K562 (cell line): ENCODE measurements at regions not wholly inside any gene's neighbourhood (a gene's known extent, or its start where the extent isn't known, plus 50 kb on each side); places are given as distances from the start of the nearest gene placed in this dataset.
A peak's percentile ranks its signal among the peaks of the same experiment; 100 is the strongest.

Experiments
- ESRRB ChIP-seq: fragments of 250-450 bp; sonication (Bioruptor Pico); IDR thresholded peaks from 2 replicates; pipeline ENCODE4 v1.5.0; 2020; ENCODE audit warnings: mild to moderate bottlenecking, moderate library complexity, borderline replicate concordance
- KDM5B ChIP-seq: fragments of 200-600 bp; sonication (generic); IDR thresholded peaks from 2 replicates; pipeline ENCODE4 v1.6.1; 2012; ENCODE audit warnings: low read depth, mild to moderate bottlenecking, moderate library complexity, low read length, control low read depth, inconsistent platforms; ENCODE audit not compliant: insufficient replicate concordance
- KLF1 ChIP-seq: fragments of 450-650 bp; IDR thresholded peaks from 2 replicates; pipeline ENCODE4 v1.6.1; 2016; ENCODE audit warnings: missing genetic modification characterization, missing compliant biosample characterization
- MBD2 ChIP-seq: sonication (generic); IDR thresholded peaks from 2 replicates; pipeline ENCODE4 v1.6.1; 2016; ENCODE audit warnings: low read depth, borderline replicate concordance
- NFE2 ChIP-seq: IDR thresholded peaks from 2 replicates; pipeline ENCODE4 v1.6.1; 2014; ENCODE audit warnings: antibody characterized with exemption, low read depth
- NFXL1 ChIP-seq: fragments of 450-650 bp; formaldehyde crosslinking; IDR thresholded peaks from 2 replicates; pipeline ENCODE4 v1.4.0; 2021; ENCODE audit warnings: mild to moderate bottlenecking
- POLR2A ChIP-seq: fragments of 450-650 bp; conservative IDR thresholded peaks from 2 replicates; pipeline ENCODE4 v1.6.1; 2016
- PTBP1 ChIP-seq: fragments of 200-400 bp; formaldehyde crosslinking; IDR thresholded peaks from 2 replicates; pipeline ENCODE4 v1.6.1; 2017; ENCODE audit warnings: low read depth, low read length
- PURB ChIP-seq: sonication (generic); formaldehyde crosslinking; IDR thresholded peaks from 2 replicates; pipeline ENCODE4 v1.9.0; 2021; ENCODE audit warnings: low read depth, mild to moderate bottlenecking, missing genetic modification reagents
- RAD21 ChIP-seq, 2 experiments: fragments of 250-450 bp in 1 of 2; fragments of 450-650 bp in 1 of 2; sonication (Bioruptor Pico) in 1 of 2; formaldehyde crosslinking in 1 of 2; IDR thresholded peaks in 1 of 2; conservative IDR thresholded peaks in 1 of 2; 2 replicates each; pipeline versions ENCODE4 v1.4.0 to v1.8.0; 2020 to 2022; ENCODE audit warnings: mild to moderate bottlenecking in 2 of 2, moderate library complexity in 1 of 2
- RBM17 ChIP-seq: fragments of 200-400 bp; formaldehyde crosslinking; IDR thresholded peaks from 2 replicates; pipeline ENCODE4 v1.6.1; 2017; ENCODE audit warnings: low read depth, mild to moderate bottlenecking, low read length, borderline replicate concordance
- SP2 ChIP-seq: IDR thresholded peaks from 2 replicates; pipeline ENCODE4 v1.6.1; 2011; ENCODE audit warnings: mild to moderate bottlenecking, low read depth, low read length, moderate library complexity; ENCODE audit not compliant: poor library complexity, severe bottlenecking; ENCODE audit errors: extremely low read depth
- SREBF2 ChIP-seq: sonication (generic); formaldehyde crosslinking; IDR thresholded peaks from 2 replicates; pipeline ENCODE4 v1.4.0; 2020; ENCODE audit warnings: mild to moderate bottlenecking, missing genetic modification reagents
- SRSF3 ChIP-seq: fragments of 200-400 bp; formaldehyde crosslinking; IDR thresholded peaks from 2 replicates; pipeline ENCODE4 v1.6.1; 2016; ENCODE audit warnings: mild to moderate bottlenecking, low read length, moderate library complexity; ENCODE audit not compliant: insufficient read depth
- TRIM24 ChIP-seq, 2 experiments: fragments of 450-650 bp; IDR thresholded peaks; 2 replicates each; pipeline ENCODE4 v1.6.1; 2016
- ZNF224 ChIP-seq: sonication (generic); formaldehyde crosslinking; IDR thresholded peaks from 2 replicates; pipeline ENCODE4 v1.8.0; 2022; ENCODE audit warnings: mild to moderate bottlenecking, missing genetic modification reagents
- ZNF354B ChIP-seq: fragments of 250-450 bp; sonication (Bioruptor Pico); IDR thresholded peaks from 2 replicates; pipeline ENCODE4 v1.4.0; 2020
- ZNF449 ChIP-seq: fragments of 250-450 bp; sonication (Bioruptor Pico); IDR thresholded peaks from 2 replicates; pipeline ENCODE4 v1.8.0; 2022; ENCODE audit warnings: moderate library complexity, mild to moderate bottlenecking, inconsistent platforms
- ZNF766 ChIP-seq: fragments of 200-800 bp; sonication (Bioruptor generic); conservative IDR thresholded peaks from 2 replicates; pipeline ENCODE4 v1.6.1; 2016; ENCODE audit warnings: missing genetic modification characterization, missing compliant biosample characterization
- ZNF830 ChIP-seq: fragments of 250-450 bp; sonication (Bioruptor Pico); IDR thresholded peaks from 2 replicates; pipeline ENCODE4 v1.5.0; 2021; ENCODE audit warnings: mild to moderate bottlenecking
- ZSCAN29 ChIP-seq: fragments of 450-650 bp; IDR thresholded peaks from 2 replicates; pipeline ENCODE4 v1.6.1; 2017
- TF ChIP-seq, protein P1 (sequence below): sonication (generic); formaldehyde crosslinking; IDR thresholded peaks from 2 replicates; pipeline ENCODE4 v1.8.0; 2022; ENCODE audit warnings: missing genetic modification reagents, mild to moderate bottlenecking, borderline replicate concordance
- TF ChIP-seq, protein P2 (sequence below): fragments of 250-450 bp; sonication (Bioruptor Pico); IDR thresholded peaks from 2 replicates; pipeline ENCODE4 v1.5.0; 2021; ENCODE audit warnings: mild to moderate bottlenecking, moderate library complexity

- TF ChIP-seq MBD2 (peak; percentile 47; the same call in 1 of the 2 replicates), KDM5B (peak; percentile 55), POLR2A (peak; percentile 89), ESRRB (no peak), SP2 (no peak), ZNF449 (CRISPR knock-in tag) (no peak), PURB (CRISPR knock-in tag) (no peak), NFE2 (no peak), TRIM24 (IDR thresholded peaks at IDR 0.05) (no peak), ZNF830 (CRISPR knock-in tag) (no peak), PTBP1 (no peak), NFXL1 (CRISPR knock-in tag) (no peak), ZNF224 (CRISPR knock-in tag) (no peak), ZNF766 (CRISPR knock-in tag) (peak; percentile 84; the same call in 1 of the 2 replicates), RBM17 (no peak), SRSF3 (no peak), SREBF2 (CRISPR knock-in tag) (no peak), ZNF354B (CRISPR knock-in tag) (no peak), ZSCAN29 (no peak), RAD21 (CRISPR knock-in tag; conservative IDR thresholded peaks at IDR 0.05 in 1 of 2, IDR thresholded peaks at IDR 0.05 in 1 of 2) (peak in 1 of 2 experiments; percentile 7; a peak in 1 of 4 replicates), KLF1 (tag) (peak; percentile 92)
- TF ChIP-seq, protein P1, sequence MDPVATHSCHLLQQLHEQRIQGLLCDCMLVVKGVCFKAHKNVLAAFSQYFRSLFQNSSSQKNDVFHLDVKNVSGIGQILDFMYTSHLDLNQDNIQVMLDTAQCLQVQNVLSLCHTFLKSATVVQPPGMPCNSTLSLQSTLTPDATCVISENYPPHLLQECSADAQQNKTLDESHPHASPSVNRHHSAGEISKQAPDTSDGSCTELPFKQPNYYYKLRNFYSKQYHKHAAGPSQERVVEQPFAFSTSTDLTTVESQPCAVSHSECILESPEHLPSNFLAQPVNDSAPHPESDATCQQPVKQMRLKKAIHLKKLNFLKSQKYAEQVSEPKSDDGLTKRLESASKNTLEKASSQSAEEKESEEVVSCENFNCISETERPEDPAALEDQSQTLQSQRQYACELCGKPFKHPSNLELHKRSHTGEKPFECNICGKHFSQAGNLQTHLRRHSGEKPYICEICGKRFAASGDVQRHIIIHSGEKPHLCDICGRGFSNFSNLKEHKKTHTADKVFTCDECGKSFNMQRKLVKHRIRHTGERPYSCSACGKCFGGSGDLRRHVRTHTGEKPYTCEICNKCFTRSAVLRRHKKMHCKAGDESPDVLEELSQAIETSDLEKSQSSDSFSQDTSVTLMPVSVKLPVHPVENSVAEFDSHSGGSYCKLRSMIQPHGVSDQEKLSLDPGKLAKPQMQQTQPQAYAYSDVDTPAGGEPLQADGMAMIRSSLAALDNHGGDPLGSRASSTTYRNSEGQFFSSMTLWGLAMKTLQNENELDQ (CRISPR knock-in tag): no peak
- TF ChIP-seq, protein P2, sequence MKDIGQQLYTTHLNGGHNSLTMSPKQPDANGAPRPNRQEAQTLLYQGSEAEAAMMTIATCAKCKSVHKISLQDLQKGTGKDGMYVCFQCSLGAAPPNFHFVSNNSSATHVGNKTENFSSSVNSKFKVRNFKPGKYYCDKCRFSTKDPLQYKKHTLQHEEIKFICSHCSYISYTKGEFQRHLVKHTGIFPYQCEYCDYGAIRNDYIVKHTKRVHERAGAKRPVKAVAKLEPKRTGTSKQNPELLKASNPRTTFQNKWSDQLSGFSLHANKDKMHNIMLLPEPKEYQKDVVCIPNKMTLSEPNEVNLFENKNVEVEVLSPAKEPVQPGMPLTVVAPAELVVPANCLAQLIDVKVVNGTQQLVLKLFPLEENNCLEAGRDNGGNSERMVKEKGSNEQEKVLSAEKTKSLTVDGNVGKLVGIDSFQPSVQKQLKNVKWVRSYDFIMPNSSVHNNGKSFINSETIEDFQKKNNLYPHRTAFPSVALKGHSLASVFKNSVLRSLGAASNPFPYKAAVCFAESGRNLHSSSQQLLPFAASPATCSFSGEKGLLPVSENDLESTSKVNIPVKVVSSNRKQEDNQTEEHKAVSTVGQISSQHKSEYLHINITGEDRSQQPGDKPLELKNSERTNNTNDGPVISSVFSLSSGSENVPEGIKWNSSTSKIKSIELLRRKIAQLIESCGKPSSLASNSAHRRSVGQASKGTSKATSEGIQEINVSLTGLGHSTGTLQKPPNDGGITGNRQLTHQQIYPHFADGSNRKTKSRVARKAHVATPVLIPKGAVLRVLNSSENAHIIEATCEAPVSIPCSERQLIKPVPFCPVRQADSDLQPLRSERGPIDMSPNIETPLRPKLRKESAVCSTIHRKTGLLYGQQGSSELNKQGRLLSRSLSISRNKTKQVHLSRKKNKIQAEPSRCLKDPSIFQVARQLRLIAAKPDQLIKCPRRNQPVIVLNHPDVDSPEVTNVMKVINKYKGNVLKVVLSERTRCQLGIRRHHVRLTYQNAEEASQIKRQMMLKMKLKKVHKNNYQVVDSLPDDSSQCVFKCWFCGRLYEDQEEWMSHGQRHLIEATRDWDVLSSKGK (CRISPR knock-in tag): no peak
Observed at GRCh38 chr4:184537269-184538022, 63.1 kb upstream of the IRF2 start (continued).
